ENCODE measurements at regions not wholly inside any gene's neighbourhood (a gene's known extent, or its start where the extent isn't known, plus 50 kb on each side); places are given as distances from the start of the nearest gene placed in this dataset.

DNA sequence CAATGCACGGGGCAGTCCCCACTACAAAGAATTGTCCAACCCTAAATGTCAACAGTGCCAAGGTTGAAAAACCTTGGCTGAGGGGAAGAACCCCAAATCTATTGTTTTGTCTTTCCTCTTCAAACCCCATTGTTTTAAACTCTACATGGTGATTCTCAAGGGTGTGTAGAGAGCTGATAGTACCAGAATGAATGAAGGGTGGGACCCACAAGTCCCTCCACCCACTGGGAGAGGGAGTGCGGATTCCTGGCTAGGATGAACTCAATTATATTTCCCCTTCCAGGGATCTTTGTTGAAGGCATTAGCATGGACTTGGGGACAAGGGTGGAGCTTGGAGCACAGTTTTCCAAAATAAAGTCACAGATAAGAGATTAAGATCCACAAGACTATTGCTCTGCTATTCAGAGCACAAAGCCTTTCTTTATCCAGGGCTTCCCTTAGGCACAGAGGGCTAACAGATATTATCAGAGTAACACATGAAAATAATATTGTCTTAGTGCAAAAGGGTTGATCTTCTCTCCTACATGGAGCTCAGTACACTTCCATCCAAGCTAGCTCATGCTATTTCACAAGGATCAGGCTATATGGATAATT is 755.1 kb upstream of the TBX3 start:
- H3K27ac Mint-ChIP-seq, result no peak overlapping the region
- DNase-seq (no peak), ATAC-seq (no peak)
- H3K27me3 Mint-ChIP-seq, result no peaks in the 10 kb centered on the region
- H3K9me3 Mint-ChIP-seq (ENCODE audit: low read depth), result peaks cover 3% of the 10 kb centered on the region
- no peak overlapping the region for H3K4me3 Mint-ChIP-seq
- CTCF ChIA-PET, result no interaction called here
- H3K4me1 Mint-ChIP-seq, result no peaks in the 10 kb centered on the region
- no peaks in the 10 kb centered on the region for H3K36me3 Mint-ChIP-seq

DNA sequence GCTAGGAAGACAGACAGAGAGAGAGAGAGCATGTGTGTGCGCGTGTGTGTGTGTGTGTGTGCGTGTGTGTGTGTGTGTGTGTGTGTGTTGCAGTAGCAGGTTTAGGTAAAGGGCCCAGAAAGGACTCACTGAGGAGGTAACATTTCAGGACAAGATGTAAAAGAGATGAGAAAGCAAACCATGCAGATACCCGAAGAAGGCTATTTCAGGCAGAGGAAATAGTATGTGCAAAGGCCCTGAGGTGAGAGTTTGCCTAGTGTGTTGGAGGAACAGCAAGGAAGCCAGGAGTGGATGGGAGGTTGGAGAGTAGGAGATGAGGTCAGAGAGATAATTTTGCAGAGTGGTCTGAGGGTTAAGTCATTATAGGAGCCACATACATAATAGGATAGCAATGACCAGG is 754.3 kb upstream of the TBX3 start:
- ATAC-seq (no peak), DNase-seq (no peak)
- CTCF ChIA-PET, result no interaction called here
- no peak overlapping the region for H3K4me3 Mint-ChIP-seq
- H3K27me3 Mint-ChIP-seq, result no peaks in the 10 kb centered on the region
- no peaks in the 10 kb centered on the region for H3K36me3 Mint-ChIP-seq
- no peaks in the 10 kb centered on the region for H3K4me1 Mint-ChIP-seq
- no peak overlapping the region for H3K27ac Mint-ChIP-seq
- H3K9me3 Mint-ChIP-seq (ENCODE audit: low read depth), result peaks cover 3% of the 10 kb centered on the region

DNA sequence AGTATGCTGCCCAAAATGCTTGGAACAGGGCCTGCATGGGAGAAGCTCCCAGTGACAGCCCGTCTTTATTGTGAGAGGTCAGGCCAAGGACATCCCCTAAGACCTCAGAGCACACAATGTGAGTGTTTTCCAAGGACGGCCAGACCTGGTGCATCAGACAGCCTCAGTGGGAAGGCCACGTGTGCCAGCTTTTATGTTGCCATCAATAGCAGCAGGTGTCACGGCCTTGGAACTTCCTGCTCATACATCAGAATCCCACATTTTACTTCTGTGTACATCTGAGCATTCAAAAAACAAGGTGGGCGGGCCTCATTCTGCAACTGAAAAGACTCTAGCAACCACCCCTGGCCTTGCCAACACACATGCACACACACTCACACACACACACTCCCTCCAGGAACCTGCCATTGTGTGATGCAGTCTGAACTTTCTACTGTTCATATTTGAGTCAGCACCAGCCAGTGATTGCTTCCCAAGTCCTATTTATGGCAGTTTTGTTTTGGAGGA is 753.1 kb upstream of the TBX3 start:
- Mint-ChIP-seq H3K36me3 (no peaks in the 10 kb centered on the region), H3K4me3 (no peak overlapping the region), H3K27me3 (no peaks in the 10 kb centered on the region), H3K4me1 (no peaks in the 10 kb centered on the region), H3K27ac (no peak overlapping the region), H3K9me3 (ENCODE audit: low read depth) (peaks cover 3% of the 10 kb centered on the region)
- DNase-seq (no peak), ATAC-seq (no peak)
- CTCF ChIA-PET, result no interaction called here

DNA sequence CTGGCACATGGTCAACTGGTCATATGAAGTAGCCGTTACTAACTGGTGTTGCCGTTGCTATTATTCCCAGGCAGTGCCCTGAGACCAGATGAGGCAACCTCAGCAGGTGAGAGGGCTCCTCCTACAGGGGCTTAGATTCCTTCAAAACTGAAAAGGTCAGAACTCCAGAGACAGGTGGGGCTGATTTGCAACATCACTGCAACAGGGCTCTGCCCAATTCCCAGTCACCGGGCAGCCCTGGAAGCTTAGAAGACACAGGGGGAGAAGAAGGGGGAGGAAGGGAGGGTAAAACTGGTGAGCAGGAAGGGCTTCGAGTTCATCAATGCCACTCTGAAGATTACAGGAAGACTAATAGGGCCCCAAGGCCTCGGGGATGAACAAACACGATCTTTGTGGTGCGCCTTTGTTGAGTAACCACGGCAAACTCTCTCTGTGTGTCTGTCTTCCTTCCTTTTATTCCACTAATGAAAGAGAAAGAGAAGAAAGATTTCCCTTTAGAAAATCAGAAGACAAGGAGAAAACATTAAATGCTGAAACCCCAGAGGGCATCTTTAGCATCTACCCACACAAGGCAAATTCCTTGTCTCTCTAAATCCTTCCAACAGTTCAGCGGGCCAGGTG is 749.1 kb upstream of the TBX3 start:
- no peak overlapping the region for H3K27ac Mint-ChIP-seq
- ATAC-seq (no peak), DNase-seq (no peak)
- H3K36me3 Mint-ChIP-seq, result no peaks in the 10 kb centered on the region
- peaks cover 5% of the 10 kb centered on the region for H3K9me3 Mint-ChIP-seq (ENCODE audit: low read depth)
- no peak overlapping the region for H3K4me3 Mint-ChIP-seq
- H3K4me1 Mint-ChIP-seq, result no peaks in the 10 kb centered on the region
- CTCF ChIA-PET, result no interaction called here
- no peaks in the 10 kb centered on the region for H3K27me3 Mint-ChIP-seq

DNA sequence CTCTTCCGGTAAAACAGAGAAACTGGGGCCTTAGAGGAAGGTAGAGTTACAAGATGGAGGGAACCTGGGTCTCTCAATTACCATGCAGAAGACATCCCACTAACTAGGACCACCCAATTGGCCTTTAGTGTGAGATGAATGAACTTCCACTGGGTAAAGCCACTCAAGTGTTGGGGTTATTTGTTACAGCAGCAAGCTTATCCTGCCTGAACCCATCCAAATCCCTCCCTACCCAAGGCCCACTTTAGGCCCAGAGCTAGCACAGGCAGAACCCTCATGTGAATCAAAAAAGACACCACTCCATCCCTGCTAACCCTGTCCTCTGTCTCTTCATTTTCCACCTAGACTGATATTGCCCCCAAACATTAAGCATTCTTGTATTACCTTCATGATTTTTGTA is 746.7 kb upstream of the TBX3 start:
- Mint-ChIP-seq H3K4me3 (no peak overlapping the region), H3K9me3 (ENCODE audit: low read depth) (peaks cover 5% of the 10 kb centered on the region), H3K36me3 (no peaks in the 10 kb centered on the region), H3K4me1 (no peaks in the 10 kb centered on the region), H3K27ac (no peak overlapping the region), H3K27me3 (no peaks in the 10 kb centered on the region)
- ATAC-seq (no peak), DNase-seq (no peak)
- CTCF ChIA-PET, result no interaction called here

DNA sequence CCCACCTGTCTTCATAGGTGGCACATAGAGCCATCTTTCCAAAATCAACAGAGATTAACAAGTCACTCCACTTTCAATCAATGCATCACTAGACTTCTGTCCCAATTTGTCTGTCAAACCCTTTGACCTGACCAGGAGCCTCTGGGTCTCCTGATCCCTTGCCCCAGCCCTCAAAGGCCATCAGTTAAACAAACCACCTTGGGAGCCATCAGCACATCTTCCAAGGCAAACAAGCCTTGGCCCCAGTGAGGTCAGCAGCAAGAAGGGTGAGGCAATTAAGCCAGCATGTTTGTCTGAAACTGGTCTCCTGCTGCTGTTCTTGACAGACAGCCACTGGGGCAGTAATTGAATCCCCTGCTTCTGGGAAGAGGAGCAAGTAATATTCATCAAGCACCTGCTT is 742.8 kb upstream of the TBX3 start:
- no peak for DNase-seq
- Mint-ChIP-seq H3K4me1 (no peaks in the 10 kb centered on the region), H3K36me3 (no peaks in the 10 kb centered on the region), H3K27ac (no peak overlapping the region), H3K27me3 (no peaks in the 10 kb centered on the region), H3K9me3 (ENCODE audit: low read depth) (peaks cover 2% of the 10 kb centered on the region), H3K4me3 (no peak overlapping the region)
- ATAC-seq, result no peak
- CTCF ChIA-PET, result no interaction called here

DNA sequence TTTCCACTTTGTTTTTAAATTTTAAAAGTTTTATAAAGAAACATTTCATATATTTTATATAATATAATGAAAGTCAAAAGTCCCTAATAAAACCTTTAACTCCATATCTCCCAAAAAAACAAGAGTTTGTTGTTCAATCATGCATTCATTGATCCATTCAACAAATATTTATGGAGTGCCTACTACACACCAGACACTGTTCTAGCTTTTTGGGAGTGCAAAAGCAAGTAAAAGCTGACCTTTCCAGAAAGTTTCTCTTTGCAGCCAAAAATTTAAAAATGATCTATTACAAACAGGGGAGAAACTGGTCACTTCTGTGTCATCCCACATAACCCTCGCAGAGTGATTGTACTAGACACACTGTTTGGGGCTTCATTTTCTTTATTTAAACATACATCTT is 740.0 kb upstream of the TBX3 start:
- ATAC-seq (no peak), DNase-seq (no peak)
- no peaks in the 10 kb centered on the region for H3K27me3 Mint-ChIP-seq
- CTCF ChIA-PET, result no interaction called here
- H3K4me1 Mint-ChIP-seq, result no peaks in the 10 kb centered on the region
- H3K9me3 Mint-ChIP-seq (ENCODE audit: low read depth), result peaks cover 2% of the 10 kb centered on the region
- no peaks in the 10 kb centered on the region for H3K36me3 Mint-ChIP-seq
- H3K27ac Mint-ChIP-seq, result no peak overlapping the region
- H3K4me3 Mint-ChIP-seq, result no peak overlapping the region

DNA sequence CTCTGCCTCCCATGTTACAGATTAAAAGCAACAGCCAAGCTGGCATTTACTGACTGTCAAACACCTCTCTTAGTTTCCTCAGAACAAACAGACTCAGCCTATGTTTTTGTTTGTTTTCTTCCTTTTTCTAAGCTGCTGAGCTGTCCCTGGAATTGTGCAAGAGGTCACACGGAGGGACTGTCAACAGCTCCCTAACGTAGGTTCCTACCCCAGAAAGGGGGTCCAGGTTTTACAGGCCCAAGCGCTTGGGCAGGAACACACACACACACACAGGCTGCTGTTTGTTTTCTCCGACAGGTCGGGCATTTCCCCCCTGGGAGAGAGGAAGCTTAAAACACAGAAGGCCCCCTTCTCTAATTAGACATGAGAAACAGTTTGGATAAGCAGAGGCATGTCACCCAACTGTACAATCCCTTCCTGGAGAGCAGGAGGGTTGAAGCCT is 739.6 kb upstream of the TBX3 start:
- H3K27ac Mint-ChIP-seq, result no peak overlapping the region
- H3K27me3 Mint-ChIP-seq, result no peaks in the 10 kb centered on the region
- CTCF ChIA-PET, result no interaction called here
- no peaks in the 10 kb centered on the region for H3K4me1 Mint-ChIP-seq
- no peak for ATAC-seq
- H3K36me3 Mint-ChIP-seq, result no peaks in the 10 kb centered on the region
- peaks cover 2% of the 10 kb centered on the region for H3K9me3 Mint-ChIP-seq (ENCODE audit: low read depth)
- DNase-seq, result no peak
- no peak overlapping the region for H3K4me3 Mint-ChIP-seq

DNA sequence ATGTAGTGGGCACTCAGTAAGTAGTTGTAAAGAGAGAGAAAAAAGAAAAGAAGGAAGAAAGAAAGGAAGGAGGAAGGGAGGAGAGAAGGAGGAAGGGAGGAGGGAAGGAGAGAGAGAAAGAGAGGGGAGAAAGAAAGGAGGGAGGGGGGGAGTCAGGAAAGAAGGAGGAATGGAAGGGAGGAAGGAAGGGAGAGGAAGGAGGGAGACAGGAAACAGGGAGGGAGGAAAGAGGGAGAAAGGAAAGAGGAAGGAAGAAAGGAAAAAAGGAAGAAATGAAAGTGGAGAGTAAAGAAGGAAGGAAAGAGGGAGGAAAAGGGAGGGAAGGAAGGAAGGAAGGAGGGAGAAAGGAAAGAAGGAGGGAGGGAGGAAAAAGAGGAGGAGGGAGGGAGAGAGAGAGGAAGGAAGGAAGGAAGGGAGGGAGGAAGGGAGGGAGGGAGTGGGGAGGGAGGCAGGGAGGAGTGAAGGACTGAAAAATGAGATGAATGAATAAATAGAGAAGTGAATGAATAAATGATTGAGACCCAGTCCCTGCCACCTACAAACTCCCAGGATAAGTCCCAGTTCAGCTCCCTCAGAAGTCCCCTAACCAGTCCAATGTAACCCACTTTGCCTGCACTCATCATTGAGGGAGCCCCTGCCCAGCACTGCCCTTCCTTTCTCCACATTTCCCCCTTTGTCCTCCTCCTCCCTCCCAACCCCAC is 739.0 kb upstream of the TBX3 start:
- CTCF ChIA-PET, result no interaction called here
- Mint-ChIP-seq H3K9me3 (ENCODE audit: low read depth) (peaks cover 2% of the 10 kb centered on the region), H3K4me3 (no peak overlapping the region), H3K27ac (no peak overlapping the region), H3K27me3 (no peaks in the 10 kb centered on the region), H3K36me3 (no peaks in the 10 kb centered on the region), H3K4me1 (no peaks in the 10 kb centered on the region)
- ATAC-seq (no peak), DNase-seq (no peak)

DNA sequence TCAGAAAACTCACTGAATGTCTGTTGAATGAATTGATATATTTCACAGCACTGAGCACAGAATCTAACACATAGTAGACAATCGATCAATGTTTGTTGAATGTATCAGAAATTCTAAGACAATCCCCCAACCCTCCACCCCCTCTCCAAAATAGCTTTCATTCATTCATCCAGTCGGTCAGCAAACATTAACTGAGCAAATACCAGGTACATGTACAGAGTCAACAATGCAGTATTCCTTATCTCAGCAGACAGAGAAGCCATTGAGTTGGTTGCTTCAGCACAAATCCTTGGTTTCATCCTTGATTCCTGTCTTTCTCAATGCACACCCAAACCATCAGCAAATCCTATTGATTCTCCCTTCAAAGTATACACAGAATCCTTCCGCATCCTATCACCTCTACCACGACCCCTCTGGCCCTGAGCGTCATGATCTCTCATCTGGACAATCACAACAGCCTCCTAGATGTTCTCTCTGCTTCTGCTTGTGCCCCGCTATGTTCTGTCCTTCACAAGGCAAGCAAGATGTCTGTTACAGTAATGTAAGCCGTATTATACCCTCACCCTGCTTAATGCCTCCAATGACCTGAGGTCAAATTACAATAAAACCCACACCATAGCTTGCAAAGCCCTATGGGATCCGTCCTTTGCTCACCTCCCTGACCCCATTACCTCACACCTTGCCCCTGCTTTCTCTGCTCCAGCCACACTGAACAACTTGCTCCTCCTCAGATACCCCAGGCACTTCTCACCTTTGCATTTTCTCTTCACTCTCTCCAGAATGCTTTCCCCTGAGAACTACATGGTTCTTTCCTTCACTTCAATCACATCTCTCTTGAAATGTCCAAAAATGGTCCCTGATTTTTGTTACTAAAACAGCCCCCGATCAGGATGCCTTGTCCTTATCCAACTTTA is 738.1 kb upstream of the TBX3 start:
- H3K4me3 Mint-ChIP-seq, result no peak overlapping the region
- H3K36me3 Mint-ChIP-seq, result no peaks in the 10 kb centered on the region
- DNase-seq (no peak), ATAC-seq (no peak)
- peaks cover 2% of the 10 kb centered on the region for H3K9me3 Mint-ChIP-seq (ENCODE audit: low read depth)
- no peaks in the 10 kb centered on the region for H3K4me1 Mint-ChIP-seq
- H3K27me3 Mint-ChIP-seq, result no peaks in the 10 kb centered on the region
- no peak overlapping the region for H3K27ac Mint-ChIP-seq
- CTCF ChIA-PET, result no interaction called here

DNA sequence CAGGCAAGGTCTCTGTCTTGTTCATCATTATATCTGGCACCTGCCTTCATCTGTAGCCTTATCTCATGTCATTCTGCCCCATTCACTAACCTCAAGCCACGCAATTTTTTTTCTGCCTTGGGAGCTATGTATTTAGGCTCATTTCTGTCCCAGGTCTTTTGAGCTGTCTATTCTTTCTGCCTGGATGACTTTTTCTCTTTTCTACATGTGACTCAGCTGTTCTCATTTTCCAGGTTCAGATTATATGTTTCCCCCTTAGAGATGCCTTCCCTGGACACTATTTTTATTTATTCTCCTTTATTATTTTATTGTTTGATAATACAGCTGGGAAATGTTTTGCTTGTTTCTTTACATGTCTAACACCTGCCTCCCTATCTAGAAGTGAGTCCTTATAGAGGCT is 737.4 kb upstream of the TBX3 start:
- H3K27me3 Mint-ChIP-seq, result no peaks in the 10 kb centered on the region
- H3K27ac Mint-ChIP-seq, result no peak overlapping the region
- no peak overlapping the region for H3K4me3 Mint-ChIP-seq
- CTCF ChIA-PET, result no interaction called here
- no peaks in the 10 kb centered on the region for H3K4me1 Mint-ChIP-seq
- DNase-seq, result no peak
- ATAC-seq, result no peak
- no peaks in the 10 kb centered on the region for H3K36me3 Mint-ChIP-seq
- H3K9me3 Mint-ChIP-seq (ENCODE audit: low read depth), result peaks cover 2% of the 10 kb centered on the region

DNA sequence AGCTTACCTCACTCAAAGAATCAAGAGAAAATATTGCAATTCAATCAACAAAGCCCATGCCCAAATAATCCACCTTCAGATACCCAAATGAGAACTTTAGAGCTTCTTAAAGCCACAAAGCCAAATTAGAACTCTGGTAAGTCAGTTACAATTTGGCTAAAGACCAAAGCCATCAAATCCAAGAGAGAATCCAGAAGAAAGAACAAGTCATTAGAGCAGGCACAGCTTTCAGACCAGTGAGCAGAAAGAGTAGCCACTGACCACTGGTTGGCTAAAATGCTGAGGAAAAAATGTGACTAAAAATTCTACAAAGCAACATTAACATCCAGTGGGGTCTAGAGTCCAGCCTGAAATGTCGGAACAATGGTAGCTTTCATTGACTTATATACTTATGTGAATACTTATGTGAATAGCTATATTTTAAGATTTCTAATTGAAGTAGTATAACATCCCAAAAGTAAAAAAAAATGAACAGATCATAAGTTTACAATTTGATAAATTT is 735.2 kb upstream of the TBX3 start:
- no peaks in the 10 kb centered on the region for H3K4me1 Mint-ChIP-seq

DNA sequence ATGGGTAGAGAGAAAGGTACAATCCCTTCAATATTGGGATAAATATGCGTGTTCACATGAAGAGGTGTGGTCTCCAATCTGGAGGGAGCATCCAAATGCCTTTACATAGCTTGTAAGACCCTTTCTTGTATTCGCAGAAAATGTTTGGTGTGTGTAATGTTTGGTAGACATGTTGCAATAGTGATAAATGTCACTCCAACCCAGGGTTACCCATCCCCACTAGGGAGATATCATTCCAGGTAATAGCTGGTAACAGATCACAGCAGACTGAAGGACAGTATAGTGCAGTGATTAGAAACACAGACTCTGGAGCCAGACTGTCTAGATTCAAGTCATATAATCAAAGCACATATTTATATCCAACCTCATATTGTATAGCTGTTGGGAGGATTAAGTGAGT is 733.6 kb upstream of the TBX3 start:
- no peaks in the 10 kb centered on the region for H3K4me1 Mint-ChIP-seq
- ATAC-seq (no peak), DNase-seq (no peak)
- H3K27ac Mint-ChIP-seq, result no peak overlapping the region
- no peaks in the 10 kb centered on the region for H3K36me3 Mint-ChIP-seq
- H3K9me3 Mint-ChIP-seq (ENCODE audit: low read depth), result peaks cover 2% of the 10 kb centered on the region
- no peak overlapping the region for H3K4me3 Mint-ChIP-seq
- CTCF ChIA-PET, result no interaction called here
- no peaks in the 10 kb centered on the region for H3K27me3 Mint-ChIP-seq

More for the DNA sequence above, 735.2 kb upstream of the TBX3 start:
- no peak overlapping the region for H3K27ac Mint-ChIP-seq
- CTCF ChIA-PET, result no interaction called here
- peaks cover 2% of the 10 kb centered on the region for H3K9me3 Mint-ChIP-seq (ENCODE audit: low read depth)
- ATAC-seq, result no peak
- H3K4me3 Mint-ChIP-seq, result no peak overlapping the region
- DNase-seq, result no peak
- no peaks in the 10 kb centered on the region for H3K27me3 Mint-ChIP-seq
- no peaks in the 10 kb centered on the region for H3K36me3 Mint-ChIP-seq

Measured in activated CD8-positive, alpha-beta memory T cell treated with anti-CD3 and anti-CD28 coated beads, Interleukin-2, amount 10 ng/mL, durations not matched to agents 7 days and 5 days (primary cell).